Heart left ventricle (tissue), 16 donors: ENCODE measurements at regions not wholly inside any gene's neighbourhood (a gene's known extent, or its start where the extent isn't known, plus 50 kb on each side); places are given as distances from the start of the nearest gene placed in this dataset.

Source experiments
- ATAC-seq, 4 donors: fragments of 200-7000 bp; cut with Tn5 transposase; one replicate each; pipeline ENCODE4 v1.9.1; 2020 to 2022; ENCODE audit warnings: moderate library complexity in 4 of 4, mild to moderate bottlenecking in 3 of 4, moderate number of reproducible peaks in 1 of 4
- DNase-seq, 5 donors: peaks; one replicate each; pipeline ENCODE4 v3.0.0-alpha.2; 2020
- H3K27ac ChIP-seq, 12 donors: fragments of 200-600 bp; sonication (generic) in 4 of 12; one replicate each; pipeline versions ENCODE4 v1.5.0 to v1.8.0; 2016 to 2022; ENCODE audit warnings: mild to moderate bottlenecking in 2 of 12
- H3K27me3 ChIP-seq, 9 donors: fragments of 200-600 bp; sonication (generic) in 2 of 9; one replicate each; pipeline versions ENCODE4 v1.5.1 to v1.8.0; 2016 to 2022; ENCODE audit warnings: mild to moderate bottlenecking in 3 of 9
- H3K36me3 ChIP-seq, 9 donors: fragments of 200-600 bp; sonication (generic) in 2 of 9; one replicate each; pipeline versions ENCODE4 v1.5.0 to v1.8.0; 2018 to 2022; ENCODE audit warnings: mild to moderate bottlenecking in 2 of 9
- H3K4me1 ChIP-seq, 12 donors: fragments of 200-600 bp; sonication (generic) in 4 of 12; one replicate each; pipeline versions ENCODE4 v1.5.0 to v1.8.0; 2016 to 2022; ENCODE audit warnings: mild to moderate bottlenecking in 3 of 12
- H3K4me3 ChIP-seq, 12 donors: fragments of 200-600 bp; sonication (generic) in 4 of 12; one replicate each; pipeline versions ENCODE4 v1.5.0 to v1.8.0; 2017 to 2022; ENCODE audit warnings: mild to moderate bottlenecking in 9 of 12, moderate library complexity in 4 of 12
- H3K9me3 ChIP-seq, 12 donors: fragments of 200-600 bp; sonication (generic) in 4 of 12; one replicate each; pipeline versions ENCODE4 v1.5.0 to v1.8.0; 2016 to 2022; ENCODE audit warnings: mild to moderate bottlenecking in 1 of 12
- CTCF ChIP-seq, 12 donors: fragments of 200-600 bp; sonication (generic) in 4 of 12; IDR thresholded peaks; one replicate each; pipeline versions ENCODE4 v1.5.0 to v1.8.0; 2018 to 2022; ENCODE audit warnings: antibody characterized with exemption in 12 of 12, mild to moderate bottlenecking in 5 of 12
- POLR2A ChIP-seq, 2 donors: fragments of 450-650 bp; IDR thresholded peaks; one replicate each; pipeline ENCODE4 v1.6.1; 2017; ENCODE audit warnings: antibody characterized with exemption in 2 of 2, mild to moderate bottlenecking in 2 of 2, moderate library complexity in 2 of 2
- WGBS, 4 donors: extraction: QIAGEN DNeasy Blood & Tissue Kit in 2 of 4; methylation state at CpG; one replicate each; pipeline versions ENCODE4 v1.1.5 to v1.1.7; 2013 to 2018; 5-methylcytosine and 5-hydroxymethylcytosine counted together
- intact Hi-C, 10 donors: fragments of 100-400 bp; cut with DNase I; formaldehyde crosslinking; loops; one replicate each; pipeline versions ENCODE4 v1.11.1 to v1.14.2; 2022
- donor health status: ischemic (EF 13 %, LVEDD 7.1; RV severe dilation, severe dysfunction).
- donor health status: healthy with polysubstance abuse.
- donor health status: DM: no; HTN: yes; CAD: no.
- donor health status: DM: no; HTN: no; CAD: no.
- donor health status: ischemic (EF 25% LVEDD 6.9; RV normal size, moderate dysfunction).
- donor health status: ischemic (EF 25% LVEDD 5.7; RV mildly dilated, moderate dysfunction).
- donor health status: healthy.
- donor health status: DM: yes; HTN: yes; CAD: no.
- donor health status: ischemic (EF 35%, LVEDD 5.7; RV mildly dilated, moderate dysfunction).
- donor health status: nonischemic (EF 11% LVEDD 7.7; RV severe dilation, severe dysfunction).
- donor health status: DM: yes; HTN: yes; CAD: no.
- donor health status: PGD.
- donor health status: ischemic (EF 29% LVEDD 5.4; RV normal size, mild dysfunction).
- donor health status: nonischemic (EF 23%, LVEDD 6.1; RV moderate dilation, normal function).

GRCh38 chr11:116657842-116658825 lies 114.7 kb downstream of the BUD13 start:
- Histone ChIP-seq H3K27me3 (peaks cover 0 to 29% (median 5%) of the 10 kb centered on the region in 9 donors), H3K4me1 (no peaks in the 10 kb centered on the region), H3K27ac (no peak overlapping the region), H3K36me3 (no peaks in the 10 kb centered on the region), H3K4me3 (no peak overlapping the region), H3K9me3 (peaks cover 0 to 13% (median 5%) of the 10 kb centered on the region in 12 donors)
- WGBS, 4 donors: 78 to 88% (median 81%) methylated on average over 11 of the region's 11 CpGs
- no peak for ATAC-seq
- intact Hi-C loops: no loop called here
- TF ChIP-seq CTCF (IDR thresholded peaks at IDR 0.05): no peak
- no peak for DNase-seq

- no peaks in the 10 kb centered on the region for H3K4me1 ChIP-seq
- H3K36me3 ChIP-seq: no peaks in the 10 kb centered on the region
- no peak overlapping the region for H3K4me3 ChIP-seq
- no peak overlapping the region for H3K27ac ChIP-seq
- DNase-seq (no peak), ATAC-seq (no peak)
- H3K27me3 ChIP-seq: peaks cover 0 to 18% (median 0%) of the 10 kb centered on the region in 9 donors
- H3K9me3 ChIP-seq: peaks cover 0 to 13% (median 5%) of the 10 kb centered on the region in 12 donors
- TF ChIP-seq CTCF (IDR thresholded peaks at IDR 0.05): no peak
- TF ChIP-seq POLR2A (IDR thresholded peaks at IDR 0.05): no peak
- intact Hi-C loops: no loop called here
- 83 to 91% (median 87%) methylated on average over 4 of the region's 4 CpGs for WGBS, 4 donors
Observed at GRCh38 chr11:116656011-116656410, 116.8 kb downstream of the BUD13 start.

- no peak overlapping the region for H3K27ac ChIP-seq
- no peak overlapping the region for H3K4me3 ChIP-seq
- H3K9me3 ChIP-seq: peaks cover 0 to 13% (median 5%) of the 10 kb centered on the region in 12 donors
- H3K4me1 ChIP-seq: no peaks in the 10 kb centered on the region
- intact Hi-C loops: no loop called here
- DNase-seq (no peak), ATAC-seq (no peak)
- TF ChIP-seq POLR2A (IDR thresholded peaks at IDR 0.05): no peak
- TF ChIP-seq CTCF (IDR thresholded peaks at IDR 0.05): no peak
- no peaks in the 10 kb centered on the region for H3K36me3 ChIP-seq
- H3K27me3 ChIP-seq: peaks cover 0 to 3% (median 0%) of the 10 kb centered on the region in 9 donors
- 88 to 100% (median 95%) methylated on average over 1 of the region's 1 CpG for WGBS, 4 donors
Observed at GRCh38 chr11:116654526-116654925, 118.3 kb downstream of the BUD13 start.

- no peak for ATAC-seq
- Histone ChIP-seq H3K4me3 (no peak overlapping the region), H3K27ac (no peak overlapping the region), H3K9me3 (peaks cover 0 to 13% (median 5%) of the 10 kb centered on the region in 12 donors), H3K4me1 (no peaks in the 10 kb centered on the region), H3K36me3 (no peaks in the 10 kb centered on the region), H3K27me3 (peaks cover 0 to 11% (median 0%) of the 10 kb centered on the region in 9 donors)
- no peak for DNase-seq
- intact Hi-C loops: no loop called here
- TF ChIP-seq POLR2A (IDR thresholded peaks at IDR 0.05) (no peak), CTCF (IDR thresholded peaks at IDR 0.05) (no peak)
- WGBS, 4 donors: 76 to 90% (median 85%) methylated on average over 8 to 9 of the region's 9 CpGs
Observed at GRCh38 chr11:116653206-116653605, 119.6 kb downstream of the BUD13 start.
